Keratinocyte (primary cell): ENCODE measurements at regions not wholly inside any gene's neighbourhood (a gene's known extent, or its start where the extent isn't known, plus 50 kb on each side); places are given as distances from the start of the nearest gene placed in this dataset.

ENCODE experiments used
- CTCF ChIP-seq, 3 experiments: IDR thresholded peaks in 1 of 3; conservative IDR thresholded peaks in 1 of 3; optimal IDR thresholded peaks in 1 of 3; 2 replicates in 2 of 3; 3 replicates in 1 of 3; pipeline versions ENCODE3 to v1.5.1; 2011; ENCODE audit warnings: low read length in 3 of 3, mild to moderate bottlenecking in 3 of 3, moderate library complexity in 2 of 3, control low read depth in 1 of 3, inconsistent platforms in 1 of 3; ENCODE audit not compliant: insufficient read depth in 2 of 3; ENCODE audit errors: extremely low read depth in 1 of 3
- EZH2 ChIP-seq: IDR thresholded peaks from one replicate; pipeline ENCODE4 v1.6.1; 2012; ENCODE audit warnings: inconsistent platforms, mild to moderate bottlenecking, low read length, moderate library complexity

GRCh38 chr6:140546640-140547039 is 1172.2 kb upstream of the CITED2 start:
- TF ChIP-seq CTCF (optimal IDR thresholded peaks at IDR 0.05 in 1 of 3, IDR thresholded peaks at IDR 0.05 in 1 of 3, conservative IDR thresholded peaks at IDR 0.05 in 1 of 3; ENCODE audit: extremely low read depth in 1 of 3, insufficient read depth in 2 of 3, low read length in 3 of 3) (no peak), EZH2 (no peak)
